ENCODE measurements at regions not wholly inside any gene's neighbourhood (a gene's known extent, or its start where the extent isn't known, plus 50 kb on each side); places are given as distances from the start of the nearest gene placed in this dataset.

- no peak for TF ChIP-seq CTCF (IDR thresholded peaks at IDR 0.05; ENCODE audit: low read depth, low read length, poor library complexity, severe bottlenecking)
- TF ChIP-seq EZH2phosphoT487 (IDR thresholded peaks at IDR 0.05; ENCODE audit: borderline replicate concordance, low read length) = no peak
Measured at GRCh38 chr19:30276883-30277280, 95.3 kb upstream of the ZNF536 start.

Data from DOHH2 (cell line).